ENCODE measurements at regions not wholly inside any gene's neighbourhood (a gene's known extent, or its start where the extent isn't known, plus 50 kb on each side); places are given as distances from the start of the nearest gene placed in this dataset.

DNA sequence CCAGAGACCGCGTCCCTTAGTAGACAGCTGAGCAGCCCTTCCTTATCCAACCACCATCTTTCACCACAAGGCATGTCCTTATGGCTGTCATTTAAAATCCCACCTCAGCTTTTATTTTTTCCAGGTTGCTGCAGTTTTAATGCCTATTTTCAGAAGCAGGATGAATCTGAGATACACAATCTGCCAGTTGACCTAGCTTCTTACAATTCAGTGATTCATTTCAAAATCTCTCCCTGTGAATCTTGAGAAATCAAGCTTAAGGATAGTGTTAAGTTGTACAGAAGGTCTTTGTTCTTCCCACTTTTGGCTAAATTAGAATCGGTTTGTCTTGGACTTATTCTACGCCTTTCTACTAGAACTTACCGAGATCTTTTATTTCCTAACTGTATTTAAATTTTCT, 522.3 kb upstream of the CFAP20DC start:
- TF ChIP-seq POLR2A (IDR thresholded peaks at IDR 0.05) = no peak
- TF ChIP-seq, protein P1, sequence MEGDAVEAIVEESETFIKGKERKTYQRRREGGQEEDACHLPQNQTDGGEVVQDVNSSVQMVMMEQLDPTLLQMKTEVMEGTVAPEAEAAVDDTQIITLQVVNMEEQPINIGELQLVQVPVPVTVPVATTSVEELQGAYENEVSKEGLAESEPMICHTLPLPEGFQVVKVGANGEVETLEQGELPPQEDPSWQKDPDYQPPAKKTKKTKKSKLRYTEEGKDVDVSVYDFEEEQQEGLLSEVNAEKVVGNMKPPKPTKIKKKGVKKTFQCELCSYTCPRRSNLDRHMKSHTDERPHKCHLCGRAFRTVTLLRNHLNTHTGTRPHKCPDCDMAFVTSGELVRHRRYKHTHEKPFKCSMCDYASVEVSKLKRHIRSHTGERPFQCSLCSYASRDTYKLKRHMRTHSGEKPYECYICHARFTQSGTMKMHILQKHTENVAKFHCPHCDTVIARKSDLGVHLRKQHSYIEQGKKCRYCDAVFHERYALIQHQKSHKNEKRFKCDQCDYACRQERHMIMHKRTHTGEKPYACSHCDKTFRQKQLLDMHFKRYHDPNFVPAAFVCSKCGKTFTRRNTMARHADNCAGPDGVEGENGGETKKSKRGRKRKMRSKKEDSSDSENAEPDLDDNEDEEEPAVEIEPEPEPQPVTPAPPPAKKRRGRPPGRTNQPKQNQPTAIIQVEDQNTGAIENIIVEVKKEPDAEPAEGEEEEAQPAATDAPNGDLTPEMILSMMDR (IDR thresholded peaks at IDR 0.05) = no peak
